GM23338 (cell line): ENCODE measurements at regions not wholly inside any gene's neighbourhood (a gene's known extent, or its start where the extent isn't known, plus 50 kb on each side); places are given as distances from the start of the nearest gene placed in this dataset.

ENCODE experiments used
- POLR2AphosphoS5 ChIP-seq: IDR thresholded peaks from 2 replicates; pipeline ENCODE4 v1.6.1; 2016; ENCODE audit warnings: antibody characterized with exemption, low read depth
- REST ChIP-seq: IDR thresholded peaks from one replicate; pipeline ENCODE4 v1.6.1; 2018; ENCODE audit warnings: antibody characterized with exemption; ENCODE audit not compliant: unreplicated experiment

- no peak for TF ChIP-seq REST
- no peak for TF ChIP-seq POLR2AphosphoS5
Observed at GRCh38 chr5:82396396-82396795, 118.2 kb upstream of the RPS23 start.
